ENCODE measurements at regions not wholly inside any gene's neighbourhood (a gene's known extent, or its start where the extent isn't known, plus 50 kb on each side); places are given as distances from the start of the nearest gene placed in this dataset.

- DNase-seq: no peak
- H3K27ac ChIP-seq: no peak overlapping the region
- no peaks in the 10 kb centered on the region for H3K4me1 ChIP-seq
- no peaks in the 10 kb centered on the region for H3K27me3 ChIP-seq
- H3K9me3 ChIP-seq: no peaks in the 10 kb centered on the region
- H3K36me3 ChIP-seq: no peaks in the 10 kb centered on the region
- TF ChIP-seq CTCF (IDR thresholded peaks at IDR 0.05): no peak
- no peak overlapping the region for H3K4me3 ChIP-seq
- intact Hi-C loops (cut with DNase I; ENCODE audit: low total_unique reads): no loop called here
These were observed 266.9 kb upstream of the DYNLRB2 start for GRCh38 chr16:80273635-80274538.

- no peak for DNase-seq
- Histone ChIP-seq H3K9me3 (no peaks in the 10 kb centered on the region), H3K4me3 (no peak overlapping the region), H3K27me3 (no peaks in the 10 kb centered on the region), H3K36me3 (no peaks in the 10 kb centered on the region), H3K4me1 (no peaks in the 10 kb centered on the region), H3K27ac (no peak overlapping the region)
- TF ChIP-seq CTCF (IDR thresholded peaks at IDR 0.05): no peak
- intact Hi-C loops (cut with DNase I; ENCODE audit: low total_unique reads): no loop called here
These were observed 275.0 kb upstream of the DYNLRB2 start for GRCh38 chr16:80265624-80266306.

GRCh38 chr16:80263848-80264694 lies 276.7 kb upstream of the DYNLRB2 start:
- Histone ChIP-seq H3K27me3 (no peaks in the 10 kb centered on the region), H3K4me3 (no peak overlapping the region), H3K9me3 (no peaks in the 10 kb centered on the region), H3K36me3 (no peaks in the 10 kb centered on the region), H3K27ac (no peak overlapping the region), H3K4me1 (no peaks in the 10 kb centered on the region)
- TF ChIP-seq CTCF (IDR thresholded peaks at IDR 0.05): no peak
- DNase-seq: no peak
- intact Hi-C loops (cut with DNase I; ENCODE audit: low total_unique reads): no loop called here

DNA sequence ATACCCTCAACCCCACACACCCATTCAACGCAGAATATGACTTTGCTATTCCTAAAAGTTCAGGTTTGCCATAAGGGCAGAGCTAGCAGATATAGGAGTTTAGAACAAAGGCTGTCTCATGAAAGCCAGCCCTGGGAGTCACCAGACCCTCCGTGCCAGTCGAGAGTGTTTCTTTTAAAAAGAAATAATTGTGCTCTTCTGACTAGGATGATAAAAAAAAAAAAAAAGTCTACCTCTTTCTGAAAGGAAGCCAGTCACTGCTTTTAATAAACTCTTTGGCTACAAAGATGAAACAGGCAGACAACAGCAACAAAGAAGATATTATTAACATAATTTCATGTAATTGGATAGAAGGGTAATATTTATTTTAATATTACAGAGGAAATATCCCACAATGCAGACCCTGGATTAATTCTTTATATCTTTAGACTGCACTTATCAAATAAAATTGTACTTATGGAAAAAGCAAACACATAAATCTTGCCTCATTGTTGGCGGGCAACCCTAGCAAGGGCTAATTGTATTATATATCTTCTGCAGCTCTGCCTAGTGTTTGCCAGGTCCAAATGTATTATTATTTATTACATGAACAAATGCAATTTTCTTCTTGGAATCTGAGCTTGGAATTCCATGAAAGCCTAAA lies 277.5 kb upstream of the DYNLRB2 start:
- DNase-seq: no peak
- Histone ChIP-seq H3K4me1 (no peaks in the 10 kb centered on the region), H3K36me3 (no peaks in the 10 kb centered on the region), H3K4me3 (no peak overlapping the region), H3K9me3 (no peaks in the 10 kb centered on the region), H3K27me3 (no peaks in the 10 kb centered on the region), H3K27ac (no peak overlapping the region)
- no peak for TF ChIP-seq CTCF (IDR thresholded peaks at IDR 0.05)
- intact Hi-C loops (cut with DNase I; ENCODE audit: low total_unique reads): no loop called here

DNA sequence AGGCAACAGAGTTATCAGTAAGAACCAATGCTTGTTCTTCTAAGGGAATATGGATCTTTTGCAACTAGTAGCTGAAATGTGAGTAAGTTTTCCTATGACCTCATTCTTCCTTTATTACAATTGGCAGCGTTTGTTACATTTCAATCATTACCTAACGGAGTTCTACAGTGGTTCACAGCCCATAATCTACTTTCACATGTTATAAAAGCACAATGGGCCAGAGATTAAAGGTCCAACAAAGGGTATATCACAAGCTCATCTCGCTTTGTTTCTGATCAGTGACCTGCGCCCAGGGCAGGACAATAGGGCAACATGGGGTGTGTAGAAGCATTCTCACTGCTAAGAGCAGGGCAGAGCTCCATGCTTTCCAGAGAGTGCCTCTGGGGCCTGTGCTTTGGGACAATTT lies 279.9 kb upstream of the DYNLRB2 start:
- TF ChIP-seq CTCF (IDR thresholded peaks at IDR 0.05): no peak
- Histone ChIP-seq H3K27me3 (no peaks in the 10 kb centered on the region), H3K9me3 (no peaks in the 10 kb centered on the region), H3K27ac (no peak overlapping the region), H3K36me3 (no peaks in the 10 kb centered on the region), H3K4me3 (no peak overlapping the region), H3K4me1 (no peaks in the 10 kb centered on the region)
- DNase-seq: no peak
- intact Hi-C loops (cut with DNase I; ENCODE audit: low total_unique reads): no loop called here
